ENCODE measurements at regions not wholly inside any gene's neighbourhood (a gene's known extent, or its start where the extent isn't known, plus 50 kb on each side); places are given as distances from the start of the nearest gene placed in this dataset.

GRCh38 chr12:61524851-61525250 lies 735.4 kb upstream of the USP15 start:
- TF ChIP-seq SP1 (IDR thresholded peaks at IDR 0.05) (no peak), FOXM1 (IDR thresholded peaks at IDR 0.05; ENCODE audit: borderline replicate concordance) (no peak), ARNT (IDR thresholded peaks at IDR 0.05) (no peak), HDGF (IDR thresholded peaks at IDR 0.05; ENCODE audit: borderline replicate concordance) (no peak), SUZ12 (IDR thresholded peaks at IDR 0.05) (no peak), BHLHE40 (IDR thresholded peaks at IDR 0.05; ENCODE audit: borderline replicate concordance) (no peak), PKNOX1 (IDR thresholded peaks at IDR 0.05) (no peak), NFRKB (IDR thresholded peaks at IDR 0.05) (no peak), FOXA1 (IDR thresholded peaks at IDR 0.05) (no peak), ELF4 (IDR thresholded peaks at IDR 0.05) (no peak), TARDBP (IDR thresholded peaks at IDR 0.05) (no peak), ZNF384 (IDR thresholded peaks at IDR 0.05) (no peak), CTBP1 (IDR thresholded peaks at IDR 0.05; ENCODE audit: borderline replicate concordance) (no peak)

Measured in HEK293T (cell line).